SH-SY5Y (cell line): ENCODE measurements at regions not wholly inside any gene's neighbourhood (a gene's known extent, or its start where the extent isn't known, plus 50 kb on each side); places are given as distances from the start of the nearest gene placed in this dataset.

Experiments used
- GATA2 ChIP-seq: IDR thresholded peaks from 2 replicates; pipeline ENCODE4 v1.6.1; 2011; ENCODE audit warnings: mild to moderate bottlenecking, low read depth, low read length
- GATA3 ChIP-seq: IDR thresholded peaks from 2 replicates; pipeline ENCODE4 v1.6.1; 2011; ENCODE audit warnings: low read depth, mild to moderate bottlenecking, low read length, moderate library complexity

DNA sequence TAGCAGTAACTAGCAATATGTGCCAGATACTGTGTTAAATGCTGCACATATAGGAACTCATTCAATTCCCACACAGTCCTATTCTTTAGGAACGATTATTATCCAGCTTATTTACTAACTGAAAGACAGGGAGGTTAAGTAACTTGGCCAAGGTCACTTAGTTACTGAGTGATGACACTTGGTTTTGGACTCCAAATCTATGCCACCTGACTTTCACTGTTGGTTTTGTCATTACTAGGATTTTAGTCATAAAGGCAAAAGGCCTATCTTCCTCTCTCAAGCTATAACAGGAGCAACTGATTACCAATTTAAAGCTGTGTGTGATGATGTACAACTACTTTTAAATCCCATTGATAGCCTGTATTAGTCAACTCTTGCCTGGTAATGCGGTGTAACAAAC is 138.9 kb upstream of the STX18 start:
- TF ChIP-seq GATA2 = no peak
- TF ChIP-seq GATA3 = no peak
